Pancreas (tissue), 10 donors: ENCODE measurements at regions not wholly inside any gene's neighbourhood (a gene's known extent, or its start where the extent isn't known, plus 50 kb on each side); places are given as distances from the start of the nearest gene placed in this dataset.

Experiments
- ATAC-seq, 4 donors: fragments of 200-7000 bp; cut with Tn5 transposase; one replicate each; pipeline versions ENCODE4 v1.8.0 to v1.9.1; 2020; ENCODE audit warnings: mild to moderate bottlenecking in 4 of 4, moderate library complexity in 4 of 4
- DNase-seq, 6 donors: peaks; one replicate each; pipeline ENCODE4 v3.0.0-alpha.2; 2020
- FAIRE-seq: peaks from 2 replicates; lab custom pipeline; 2012; peaks lifted over from hg19 to GRCh38; lab: Jason Lieb, UNC
- H3K27ac ChIP-seq, 4 donors: fragments of 200-600 bp; sonication (generic); 1 replicate in 3 of 4; 2 replicates in 1 of 4; pipeline versions ENCODE4 v1.5.0 to v1.8.0; 2020
- H3K27me3 ChIP-seq, 4 donors: fragments of 200-600 bp; one replicate each; pipeline ENCODE4 v1.8.0; 2021
- H3K36me3 ChIP-seq, 3 donors: fragments of 200-600 bp; sonication (generic) in 1 of 3; one replicate each; pipeline versions ENCODE4 v1.5.0 to v1.8.0; 2020 to 2021
- H3K4me1 ChIP-seq, 3 donors: fragments of 200-600 bp; one replicate each; pipeline ENCODE4 v1.8.0; 2021
- H3K4me3 ChIP-seq, 4 donors: fragments of 200-600 bp; sonication (generic) in 2 of 4; one replicate each; pipeline versions ENCODE4 v1.5.0 to v1.8.0; 2020 to 2021
- H3K9me3 ChIP-seq, 4 donors: fragments of 200-600 bp; one replicate each; pipeline ENCODE4 v1.8.0; 2021
- CTCF ChIP-seq, 4 donors: fragments of 200-600 bp; sonication (generic) in 3 of 4; IDR thresholded peaks; one replicate each; pipeline versions ENCODE4 v1.5.0 to v1.8.0; 2021; ENCODE audit warnings: antibody characterized with exemption in 4 of 4
- WGBS, 2 donors: extraction: QIAGEN DNeasy Blood & Tissue Kit; methylation state at CpG; one replicate each; pipeline ENCODE4 v1.1.7; 2013; 5-methylcytosine and 5-hydroxymethylcytosine counted together
- intact Hi-C, 3 donors: fragments of 100-400 bp; cut with DNase I; formaldehyde crosslinking; loops; one replicate each; pipeline versions ENCODE4 v1.11.1 to v1.14.2; 2022
- donor health status: healthy with polysubstance abuse.
- donor health status: DM: no; HTN: no; CAD: no; lungs with moderate emphysema.
- donor health status: DM: no; HTN: no; CAD: no.
- donor health status: control.
- donor health status: control.
- donor health status: Bipolar disorder and iron deficiency.
- donor health status: DM: yes; HTN: yes; CAD: no.
- donor health status: DM: no; HTN: no; CAD: no.
- donor health status: DM: no; HTN: no; CAD: no.
- donor health status: DM: yes; HTN: yes; CAD: no.

DNA sequence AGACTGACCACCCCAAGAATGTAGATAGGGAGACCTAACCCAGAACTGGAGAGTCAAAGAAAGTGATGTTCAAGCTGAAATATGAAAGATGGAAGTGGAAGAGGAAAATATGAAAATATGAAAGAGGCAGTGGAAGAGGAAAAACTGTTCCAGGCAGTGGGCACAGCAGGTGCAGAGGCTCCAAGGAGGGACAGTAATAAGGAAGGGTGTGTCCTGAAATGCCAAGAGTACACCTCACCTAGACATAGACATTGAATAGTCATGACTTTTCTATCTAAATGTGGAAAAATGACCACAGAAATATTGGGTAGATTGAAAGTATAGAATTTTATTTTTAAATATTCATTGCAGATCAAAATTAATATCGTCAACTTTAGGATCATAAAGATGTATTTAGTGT lies 161.7 kb upstream of the USP24 start:
- ATAC-seq, result no peak
- intact Hi-C loops, result loop anchor here in 1 of 3 donors (5.0 kb wide), 1 partner anchor 1210 kb away; no protein-coding TSS in a partner anchor
- no peak for FAIRE-seq

DNA sequence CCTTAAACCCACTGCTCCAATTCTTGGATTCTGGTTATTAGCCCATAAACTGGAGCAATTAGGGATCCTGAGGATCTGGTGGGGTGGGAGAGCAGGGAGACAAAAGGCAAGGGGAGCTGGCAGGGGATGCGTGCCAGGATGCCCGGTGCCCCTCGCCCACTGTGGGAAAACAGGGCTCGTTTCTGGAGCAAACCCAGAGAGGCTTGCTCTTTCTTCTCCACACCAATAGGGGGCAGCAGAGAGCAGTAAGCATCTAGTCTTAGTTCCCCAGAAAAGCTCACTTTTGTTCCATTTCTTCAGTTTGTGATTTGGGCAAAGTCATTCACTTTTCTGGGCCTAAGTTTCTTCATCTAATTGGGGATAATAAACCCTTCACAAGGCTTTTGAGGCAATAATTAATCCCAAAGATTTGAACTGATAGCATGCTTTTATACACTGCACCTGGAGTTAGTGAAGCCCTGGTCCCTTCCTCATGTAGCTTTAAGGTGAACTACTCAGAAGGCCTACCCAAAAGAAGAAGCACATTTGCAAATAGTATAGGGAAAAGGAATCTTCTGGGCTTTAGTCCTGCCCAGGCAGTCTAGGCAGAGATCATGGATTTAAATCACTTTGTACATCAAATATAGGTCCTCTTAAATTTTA lies 160.6 kb upstream of the USP24 start:
- ATAC-seq, result peak in 3 of 4 donors; percentile 61 to 80 (median 79)
- Histone ChIP-seq H3K27me3 (no peaks in the 10 kb centered on the region), H3K9me3 (no peaks in the 10 kb centered on the region), H3K4me1 (no peaks in the 10 kb centered on the region), H3K36me3 (no peaks in the 10 kb centered on the region), H3K27ac (no peak overlapping the region), H3K4me3 (no peak overlapping the region)
- FAIRE-seq, result no peak
- peak; percentile 85 to 91 (median 90) for TF ChIP-seq CTCF (IDR thresholded peaks at IDR 0.05)
- 7 to 13% methylated on average over 4 of the region's 4 CpGs for WGBS, 2 donors
- intact Hi-C loops, result loop anchor here in 1 of 3 donors (5.0 kb wide), 1 partner anchor 1212 kb away; no protein-coding TSS in a partner anchor
- peak in 3 of 6 donors; percentile 15 to 47 (median 37) for DNase-seq

More for the DNA sequence above, 161.7 kb upstream of the USP24 start:
- Histone ChIP-seq H3K27ac (no peak overlapping the region), H3K4me3 (no peak overlapping the region), H3K36me3 (no peaks in the 10 kb centered on the region), H3K27me3 (no peaks in the 10 kb centered on the region), H3K9me3 (no peaks in the 10 kb centered on the region), H3K4me1 (no peaks in the 10 kb centered on the region)
- no peak for DNase-seq
- 79 to 82% methylated on average over 1 of the region's 1 CpG for WGBS, 2 donors
- TF ChIP-seq CTCF (IDR thresholded peaks at IDR 0.05), result no peak

GRCh38 chr1:55374801-55375616 lies 159.8 kb upstream of the USP24 start:
- no peaks in the 10 kb centered on the region for H3K4me1 ChIP-seq
- H3K36me3 ChIP-seq, result no peaks in the 10 kb centered on the region
- H3K9me3 ChIP-seq, result no peaks in the 10 kb centered on the region
- no peaks in the 10 kb centered on the region for H3K27me3 ChIP-seq
- FAIRE-seq (no peak), DNase-seq (no peak), ATAC-seq (no peak)
- no peak overlapping the region for H3K27ac ChIP-seq
- TF ChIP-seq CTCF (IDR thresholded peaks at IDR 0.05), result no peak
- intact Hi-C loops, result loop anchor here in 1 of 3 donors (5.0 kb wide), 1 partner anchor 1212 kb away; no protein-coding TSS in a partner anchor
- no peak overlapping the region for H3K4me3 ChIP-seq
- WGBS, 2 donors, result 76 to 82% methylated on average over 14 of the region's 14 CpGs

- 87 to 92% methylated on average over 1 of the region's 1 CpG for WGBS, 2 donors
- FAIRE-seq (no peak), DNase-seq (no peak), ATAC-seq (no peak)
- H3K27me3 ChIP-seq, result no peaks in the 10 kb centered on the region
- H3K27ac ChIP-seq, result no peak overlapping the region
- no peak for TF ChIP-seq CTCF (IDR thresholded peaks at IDR 0.05)
- H3K4me1 ChIP-seq, result no peaks in the 10 kb centered on the region
- no peaks in the 10 kb centered on the region for H3K36me3 ChIP-seq
- H3K4me3 ChIP-seq, result no peak overlapping the region
- no peaks in the 10 kb centered on the region for H3K9me3 ChIP-seq
- intact Hi-C loops, result no loop called here
Observed at GRCh38 chr1:55374216-55374615, 159.1 kb upstream of the USP24 start.
